K562 (cell line): ENCODE measurements at regions not wholly inside any gene's neighbourhood (a gene's known extent, or its start where the extent isn't known, plus 50 kb on each side); places are given as distances from the start of the nearest gene placed in this dataset.

Experiments
- ATAC-seq: fragments of 200-7000 bp; cut with Tn5 transposase; 3 replicates; pipeline ENCODE4 v1.9.1; 2020; ENCODE audit warnings: moderate library complexity
- BruUV-seq: library from RNA; stranded (reverse); fragments of 400-500 nt; replicated peaks from 2 replicates; lab custom pipeline; 2021; lab: Mats Ljungman, UMichigan
- CTCF ChIA-PET: fragments of 300-600 bp; formaldehyde crosslinking; extraction: SDS; loops from one replicate; lab custom pipeline; 2021; ENCODE audit warnings: low intra/inter-chr PET ratio; lab: Yijun Ruan, JAX
- POLR2A ChIA-PET: fragments of 300-600, 350-650 bp; sonication (Branson Sonifier 250); formaldehyde crosslinking; extraction: SDS; loops from one replicate; lab custom pipeline; 2021; ENCODE audit warnings: antibody characterized with exemption, inconsistent platforms; lab: Yijun Ruan, JAX
- DNase-seq, 4 experiments: peaks; one replicate each; pipeline versions ENCODE4 v3.0.0 to v3.0.0-alpha.2; 2011 to 2018; ENCODE audit warnings: low spot score in 3 of 4, mixed read lengths in 3 of 4; ENCODE audit errors: extremely low read depth in 1 of 4
- FAIRE-seq: peaks from 2 replicates; lab custom pipeline; 2011; peaks lifted over from hg19 to GRCh38; lab: Jason Lieb, UNC
- H2AFZ ChIP-seq: 2 replicates; pipeline ENCODE4 v1.6.0; 2011; ENCODE audit warnings: low read depth, low read length, control low read depth, inconsistent platforms
- H3K27ac ChIP-seq: fragments of 200-600 bp; 3 replicates; pipeline ENCODE4 v1.8.0; 2011; ENCODE audit warnings: low read depth, mild to moderate bottlenecking, control low read depth, inconsistent platforms, low read length, moderate library complexity, mixed read lengths; ENCODE audit errors: extremely low read depth
- H3K27me3 ChIP-seq, 2 experiments: fragments of 300-600 bp in 1 of 2; 2 replicates in 1 of 2; 3 replicates in 1 of 2; pipeline versions ENCODE4 v1.6.0 to v1.8.0; 2011; ENCODE audit warnings: inconsistent platforms in 2 of 2, low read length in 2 of 2, mild to moderate bottlenecking in 1 of 2, mixed read lengths in 1 of 2, moderate library complexity in 1 of 2; ENCODE audit not compliant: control insufficient read depth in 2 of 2, insufficient read depth in 2 of 2
- H3K36me3 ChIP-seq: fragments of 300-600 bp; 3 replicates; pipeline ENCODE4 v1.8.0; 2011; ENCODE audit warnings: mild to moderate bottlenecking, low read length, inconsistent platforms; ENCODE audit not compliant: control insufficient read depth, insufficient read depth
- H3K4me1 ChIP-seq, 2 experiments: fragments of 200-600 bp in 1 of 2; replicated peaks in 1 of 2; 2 replicates in 1 of 2; 3 replicates in 1 of 2; pipeline versions ENCODE4 v1.5.1 to v1.8.0; 2011; ENCODE audit warnings: inconsistent platforms in 2 of 2, low read length in 2 of 2, mild to moderate bottlenecking in 1 of 2, mixed read lengths in 1 of 2, moderate library complexity in 1 of 2; ENCODE audit not compliant: control insufficient read depth in 2 of 2, insufficient read depth in 2 of 2
- H3K4me2 ChIP-seq: 2 replicates; pipeline ENCODE4 v1.6.1; 2011; ENCODE audit warnings: low read length, control low read depth, inconsistent platforms, mixed read lengths; ENCODE audit not compliant: insufficient read depth
- H3K4me3 ChIP-seq: fragments of 200-600 bp; sonication (generic), shearing (Covaris generic); 2 replicates; pipeline ENCODE4 v1.5.1; 2016; ENCODE audit warnings: control low read depth, inconsistent platforms
- H3K79me2 ChIP-seq: fragments of 200-600 bp; 3 replicates; pipeline ENCODE4 v1.8.0; 2011; ENCODE audit warnings: low read length, inconsistent platforms; ENCODE audit not compliant: control insufficient read depth, insufficient read depth
- H3K9ac ChIP-seq, 2 experiments: 2 replicates each; pipeline versions ENCODE4 v1.6.0 to v1.6.1; 2011; ENCODE audit warnings: low read depth in 2 of 2, low read length in 2 of 2, control low read depth in 1 of 2, inconsistent platforms in 1 of 2, mild to moderate bottlenecking in 1 of 2, mixed read lengths in 1 of 2; ENCODE audit not compliant: insufficient read depth in 1 of 2
- H3K9me1 ChIP-seq: one replicate; pipeline ENCODE4 v1.6.0; 2011; ENCODE audit warnings: inconsistent platforms, mild to moderate bottlenecking, low read length, moderate library complexity; ENCODE audit not compliant: control insufficient read depth, insufficient read depth
- H3K9me3 ChIP-seq: replicated peaks from 2 replicates; pipeline ENCODE4 v1.5.1; 2011; ENCODE audit warnings: low read depth, low read length, inconsistent platforms; ENCODE audit not compliant: control insufficient read depth, insufficient read depth
- H4K20me1 ChIP-seq: replicated peaks from 2 replicates; pipeline ENCODE4 v1.6.1; 2011; ENCODE audit warnings: low read length, inconsistent platforms, mixed read lengths; ENCODE audit not compliant: control insufficient read depth, insufficient read depth
- CHD1 ChIP-seq: fragments of 200-600 bp; sonication (generic); IDR thresholded peaks from one replicate; pipeline ENCODE4 v1.6.1; 2012; ENCODE audit warnings: mild to moderate bottlenecking, moderate library complexity, low read length, inconsistent platforms
- CREM ChIP-seq: IDR thresholded peaks from 2 replicates; pipeline ENCODE4 v1.6.1; 2014; ENCODE audit warnings: antibody characterized with exemption, low read depth
- DNMT1 ChIP-seq: fragments of 450-650 bp; IDR thresholded peaks from 2 replicates; pipeline ENCODE4 v1.6.1; 2016; ENCODE audit warnings: antibody characterized with exemption, mild to moderate bottlenecking
- HDAC6 ChIP-seq: IDR thresholded peaks from 2 replicates; pipeline ENCODE4 v1.6.1; 2012; ENCODE audit warnings: low read depth, mild to moderate bottlenecking, control low read depth, inconsistent platforms, low read length, moderate library complexity
- MTF1 ChIP-seq: fragments of 250-450 bp; sonication (Bioruptor Pico); IDR thresholded peaks from 2 replicates; pipeline ENCODE4 v1.9.0; 2021; ENCODE audit warnings: moderate library complexity, mild to moderate bottlenecking, inconsistent platforms, borderline replicate concordance
- OTX1 ChIP-seq: fragments of 450-650 bp; formaldehyde crosslinking; IDR thresholded peaks from 2 replicates; pipeline ENCODE4 v1.4.0; 2022; ENCODE audit warnings: mild to moderate bottlenecking
- SMAD2 ChIP-seq: fragments of 150-350 bp; IDR thresholded peaks from 2 replicates; pipeline ENCODE4 v1.6.1; 2014; ENCODE audit warnings: low read depth, mild to moderate bottlenecking, low read length
- TCF7 ChIP-seq: sonication (generic); IDR thresholded peaks from 2 replicates; pipeline ENCODE4 v1.6.1; 2016; ENCODE audit warnings: antibody characterized with exemption, borderline replicate concordance
- WHSC1 ChIP-seq: IDR thresholded peaks from one replicate; pipeline ENCODE4 v1.6.1; 2012; ENCODE audit warnings: low read length, control low read depth, inconsistent platforms
- XRCC5 ChIP-seq: fragments of 200-400 bp; formaldehyde crosslinking; IDR thresholded peaks from 2 replicates; pipeline ENCODE4 v1.6.1; 2017; ENCODE audit warnings: low read depth, mild to moderate bottlenecking, low read length
- ZNF197 ChIP-seq: fragments of 200-800 bp; sonication (Bioruptor generic); IDR thresholded peaks from 2 replicates; pipeline ENCODE4 v1.6.1; 2016; ENCODE audit warnings: low read depth, missing genetic modification characterization, missing compliant biosample characterization
- ZNF212 ChIP-seq: fragments of 450-650 bp; formaldehyde crosslinking; IDR thresholded peaks from 2 replicates; pipeline ENCODE4 v1.4.0; 2020; ENCODE audit warnings: mild to moderate bottlenecking
- ZNF274 ChIP-seq: IDR thresholded peaks from 2 replicates; pipeline ENCODE4 v1.6.1; 2011; ENCODE audit warnings: low read depth, mild to moderate bottlenecking, low read length, moderate library complexity, borderline replicate concordance
- ZNF431 ChIP-seq: sonication (generic); formaldehyde crosslinking; IDR thresholded peaks from 2 replicates; pipeline ENCODE4 v1.8.0; 2022; ENCODE audit warnings: mild to moderate bottlenecking, missing genetic modification reagents
- WGBS: fragments of 100-300 bp; shearing (Covaris generic); methylation state at CpG from one replicate; pipeline ENCODE4 v1.1.6; 2016; ENCODE audit warnings: low coverage, mixed read lengths; ENCODE audit not compliant: insufficient coverage; ENCODE audit errors: missing lambda C conversion rate; 5-methylcytosine and 5-hydroxymethylcytosine counted together
- in situ Hi-C: fragments of 300-500 bp; cut with MboI; formaldehyde crosslinking; loops from 4 replicates; pipeline ENCODE4 v1.15.0; 2018; ENCODE audit warnings: inconsistent platforms, mixed read lengths
- intact Hi-C: fragments of 100-400 bp; cut with micrococcal nuclease; formaldehyde crosslinking; loops from 2 replicates; pipeline ENCODE4 v1.14.2; 2022

DNA sequence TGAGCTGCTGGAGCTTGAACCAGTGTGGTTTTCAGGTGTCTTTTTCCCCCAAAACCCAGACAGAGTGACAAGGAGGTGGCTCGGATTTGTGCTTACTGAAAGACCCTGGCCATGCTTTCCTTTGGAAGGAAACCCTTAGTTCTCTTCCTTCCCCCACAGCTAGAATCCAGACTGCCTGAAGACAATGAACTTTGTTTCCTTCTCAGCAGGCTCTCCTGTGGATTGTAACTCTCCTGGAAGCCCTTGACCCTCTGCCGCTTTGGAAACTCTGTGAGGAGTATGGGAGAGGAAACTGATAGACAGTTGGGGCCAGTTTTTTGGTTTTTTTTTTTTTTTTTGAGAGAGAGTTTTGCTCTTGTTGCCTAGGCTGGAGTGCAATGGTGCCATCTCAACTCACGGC lies 62.1 kb upstream of the SESN3 start:
- no peak overlapping the region for H3K4me3 ChIP-seq
- no peaks in the 10 kb centered on the region for H4K20me1 ChIP-seq
- H3K9ac ChIP-seq, result no peak overlapping the region
- ChIA-PET CTCF (no interaction called here), POLR2A (no interaction called here)
- no peak for ATAC-seq
- no peaks in the 10 kb centered on the region for H3K9me1 ChIP-seq
- H3K4me1 ChIP-seq, result no peaks in the 10 kb centered on the region
- H2AFZ ChIP-seq, result no peak overlapping the region
- no peak for DNase-seq
- H3K9me3 ChIP-seq, result no peaks in the 10 kb centered on the region
- TF ChIP-seq DNMT1 (no peak), ZNF212 (no peak), WHSC1 (no peak), XRCC5 (no peak), HDAC6 (no peak), SMAD2 (no peak), ZNF431 (CRISPR knock-in tag) (no peak), ZNF197 (no peak), TCF7 (no peak), ZNF274 (no peak), CREM (no peak), CHD1 (no peak), MTF1 (CRISPR knock-in tag) (no peak), OTX1 (CRISPR knock-in tag) (no peak)
- in situ Hi-C loops, result no loop called here
- H3K36me3 ChIP-seq, result no peaks in the 10 kb centered on the region
- H3K4me2 ChIP-seq, result no peak overlapping the region
- BruUV-seq, result no TSS peak
- no peaks in the 10 kb centered on the region for H3K79me2 ChIP-seq
- intact Hi-C loops, result no loop called here
- WGBS, result 0% methylated on average over 3 of the region's 3 CpGs
- H3K27ac ChIP-seq, result no peak overlapping the region
- FAIRE-seq, result no peak
- peaks cover 15 to 31% of the 10 kb centered on the region in 2 experiments; a peak in 4 of 5 replicates for H3K27me3 ChIP-seq
